ENCODE measurements at regions not wholly inside any gene's neighbourhood (a gene's known extent, or its start where the extent isn't known, plus 50 kb on each side); places are given as distances from the start of the nearest gene placed in this dataset.

- TF ChIP-seq POLR2A (IDR thresholded peaks at IDR 0.05; ENCODE audit: low read depth, low read length) (no peak), POLR2AphosphoS5 (IDR thresholded peaks at IDR 0.05; ENCODE audit: low read depth, low read length) (no peak), TAF1 (IDR thresholded peaks at IDR 0.05; ENCODE audit: borderline replicate concordance, low read depth, low read length) (no peak)
Observed at GRCh38 chr4:140315438-140315837, 58.0 kb upstream of the SCOC start.

Data from GM12892 (cell line).